CD14-positive monocyte (primary cell): ENCODE measurements at regions not wholly inside any gene's neighbourhood (a gene's known extent, or its start where the extent isn't known, plus 50 kb on each side); places are given as distances from the start of the nearest gene placed in this dataset.

Experiments
- DNase-seq, 3 donors: peaks; one replicate each; pipeline ENCODE4 v3.0.0-alpha.2; 2011 to 2022
- H2AFZ ChIP-seq: 2 replicates; pipeline ENCODE4 v1.6.0; 2012; ENCODE audit warnings: mild to moderate bottlenecking, low read depth, low read length, inconsistent platforms; ENCODE audit not compliant: insufficient read depth, poor library complexity, severe bottlenecking
- H3K27ac ChIP-seq, 2 donors: 1 replicate in 1 of 2; 2 replicates in 1 of 2; pipeline ENCODE4 v1.5.1; 2012 to 2013; ENCODE audit warnings: low read length in 2 of 2, control low read depth in 1 of 2, inconsistent platforms in 1 of 2, low read depth in 1 of 2, mild to moderate bottlenecking in 1 of 2
- H3K27me3 ChIP-seq, 2 donors: one replicate each; pipeline versions ENCODE4 v1.6.0 to v1.6.1; 2011 to 2013; ENCODE audit warnings: low read length in 2 of 2; ENCODE audit not compliant: control insufficient read depth in 2 of 2, insufficient read depth in 2 of 2
- H3K36me3 ChIP-seq, 2 donors: replicated peaks in 1 of 2; 1 replicate in 1 of 2; 2 replicates in 1 of 2; pipeline versions ENCODE4 v1.5.1 to v1.6.1; 2012 to 2013; ENCODE audit warnings: low read length in 2 of 2, control low read depth in 1 of 2, inconsistent platforms in 1 of 2, mild to moderate bottlenecking in 1 of 2; ENCODE audit not compliant: insufficient read depth in 2 of 2, control insufficient read depth in 1 of 2
- H3K4me1 ChIP-seq, 2 donors: 1 replicate in 1 of 2; 2 replicates in 1 of 2; pipeline versions ENCODE4 v1.5.1 to v1.6.1; 2012 to 2013; ENCODE audit warnings: low read length in 2 of 2, control low read depth in 1 of 2, inconsistent platforms in 1 of 2, mild to moderate bottlenecking in 1 of 2, moderate library complexity in 1 of 2; ENCODE audit not compliant: insufficient read depth in 2 of 2, control insufficient read depth in 1 of 2
- H3K4me2 ChIP-seq: replicated peaks from 2 replicates; pipeline ENCODE3; 2012; ENCODE audit warnings: low read length, moderate library complexity, mild to moderate bottlenecking; ENCODE audit not compliant: poor library complexity, severe bottlenecking; ENCODE audit errors: extremely low read depth
- H3K4me3 ChIP-seq, 3 experiments: fragments of 200-600 bp in 1 of 3; sonication (generic) in 1 of 3; replicated peaks in 1 of 3; 1 replicate in 2 of 3; 2 replicates in 1 of 3; pipeline ENCODE4 v1.5.1; 2011 to 2013; ENCODE audit warnings: low read length in 3 of 3, mild to moderate bottlenecking in 3 of 3, control low read depth in 2 of 3, low read depth in 2 of 3, inconsistent platforms in 1 of 3, moderate library complexity in 1 of 3
- H3K79me2 ChIP-seq: 2 replicates; pipeline ENCODE4 v1.6.0; 2012; ENCODE audit warnings: mild to moderate bottlenecking, control low read depth, inconsistent platforms, low read length, moderate library complexity; ENCODE audit not compliant: insufficient read depth
- H3K9ac ChIP-seq: 2 replicates; pipeline ENCODE4 v1.6.0; 2017; ENCODE audit warnings: low read length, mild to moderate bottlenecking; ENCODE audit not compliant: insufficient read depth, poor library complexity, severe bottlenecking
- H3K9me3 ChIP-seq, 2 donors: replicated peaks in 1 of 2; 1 replicate in 1 of 2; 2 replicates in 1 of 2; pipeline versions ENCODE4 v1.5.1 to v1.6.1; 2012 to 2013; ENCODE audit warnings: low read length in 2 of 2, control low read depth in 1 of 2; ENCODE audit not compliant: control insufficient read depth in 1 of 2, insufficient read depth in 1 of 2
- H4K20me1 ChIP-seq: 2 replicates; pipeline ENCODE4 v1.6.0; 2012; ENCODE audit warnings: mild to moderate bottlenecking, low read length, control low read depth, moderate library complexity; ENCODE audit not compliant: insufficient read depth
- H3K27ac Mint-ChIP-seq, 7 donors: one replicate each; pipeline ENCODE4 v1.8.0; 2020; ENCODE audit warnings: mild to moderate bottlenecking in 7 of 7, mixed read lengths in 7 of 7, moderate library complexity in 6 of 7, inconsistent platforms in 2 of 7
- H3K27me3 Mint-ChIP-seq, 3 donors: one replicate each; pipeline ENCODE4 v1.8.0; 2021 to 2022; ENCODE audit warnings: low read depth in 3 of 3, mild to moderate bottlenecking in 3 of 3, mixed read lengths in 3 of 3, moderate library complexity in 3 of 3, inconsistent platforms in 1 of 3
- H3K36me3 Mint-ChIP-seq, 2 donors: one replicate each; pipeline ENCODE4 v1.8.0; 2020; ENCODE audit warnings: mixed read lengths in 2 of 2, inconsistent platforms in 1 of 2, mild to moderate bottlenecking in 1 of 2
- H3K4me1 Mint-ChIP-seq: one replicate; pipeline ENCODE4 v1.8.0; 2020; ENCODE audit warnings: mild to moderate bottlenecking, mixed read lengths
- H3K4me3 Mint-ChIP-seq, 2 donors: one replicate each; pipeline ENCODE4 v1.8.0; 2020; ENCODE audit warnings: mild to moderate bottlenecking in 2 of 2, mixed read lengths in 2 of 2, moderate library complexity in 1 of 2
- H3K9me3 Mint-ChIP-seq, 7 donors: one replicate each; pipeline ENCODE4 v1.8.0; 2020 to 2022; ENCODE audit warnings: mixed read lengths in 7 of 7, mild to moderate bottlenecking in 6 of 7, moderate library complexity in 6 of 7, inconsistent platforms in 2 of 7
- CTCF ChIP-seq: fragments of 200-600 bp; IDR thresholded peaks from one replicate; pipeline ENCODE4 v1.8.0; 2022; ENCODE audit warnings: antibody characterized with exemption, mild to moderate bottlenecking
- WGBS: methylation state at CpG from one replicate; pipeline ENCODE4 v1.1.5; 2013; ENCODE audit warnings: missing lambda C conversion rate; ENCODE audit not compliant: insufficient coverage; 5-methylcytosine and 5-hydroxymethylcytosine counted together
- intact Hi-C, 2 donors: fragments of 100-400 bp; cut with micrococcal nuclease; formaldehyde crosslinking; loops; one replicate each; pipeline versions ENCODE4 v1.15.0 to v1.15.1; 2023

DNA sequence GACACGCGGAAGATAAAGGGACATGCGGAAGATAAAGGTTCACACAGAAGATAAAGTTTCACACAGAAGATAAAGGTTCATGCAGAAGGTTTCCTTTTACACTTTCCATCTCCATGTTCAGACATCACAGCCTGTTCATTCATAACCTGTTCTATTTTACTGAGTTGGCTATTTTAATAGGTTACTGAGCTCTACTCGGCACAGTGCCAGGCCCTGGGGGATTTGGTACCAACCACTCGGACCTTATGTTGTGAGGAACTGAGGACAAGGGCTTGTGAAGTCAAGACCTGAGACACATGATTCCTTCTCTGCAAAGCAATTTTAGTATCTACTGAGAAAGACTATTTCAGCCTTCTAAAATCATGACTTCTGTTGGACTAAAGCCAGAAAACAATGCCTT, 75.0 kb upstream of the ALKAL2 start:
- H3K36me3 Mint-ChIP-seq = no peaks in the 10 kb centered on the region
- no peak for TF ChIP-seq CTCF
- H3K9me3 Mint-ChIP-seq = peaks cover 5 to 14% (median 8%) of the 10 kb centered on the region in 7 donors
- peaks cover 0 to 2% (median 1%) of the 10 kb centered on the region in 3 donors for H3K27me3 Mint-ChIP-seq
- Histone ChIP-seq H3K4me1 (no peaks in the 10 kb centered on the region), H3K79me2 (no peaks in the 10 kb centered on the region), H3K36me3 (no peaks in the 10 kb centered on the region), H4K20me1 (no peaks in the 10 kb centered on the region), H3K27ac (no peak overlapping the region), H3K9me3 (peaks cover 10 to 21% of the 10 kb centered on the region in 2 donors), H3K27me3 (no peaks in the 10 kb centered on the region), H3K4me2 (no peak overlapping the region), H2AFZ (no peak overlapping the region), H3K9ac (no peak overlapping the region), H3K4me3 (no peak overlapping the region)
- no peak overlapping the region for H3K4me3 Mint-ChIP-seq
- WGBS = no CpG with 5 or more reads among the region's 5 CpGs
- intact Hi-C loops = no loop called here
- H3K27ac Mint-ChIP-seq = no peak overlapping the region
- DNase-seq = no peak
- H3K4me1 Mint-ChIP-seq = no peaks in the 10 kb centered on the region

DNA sequence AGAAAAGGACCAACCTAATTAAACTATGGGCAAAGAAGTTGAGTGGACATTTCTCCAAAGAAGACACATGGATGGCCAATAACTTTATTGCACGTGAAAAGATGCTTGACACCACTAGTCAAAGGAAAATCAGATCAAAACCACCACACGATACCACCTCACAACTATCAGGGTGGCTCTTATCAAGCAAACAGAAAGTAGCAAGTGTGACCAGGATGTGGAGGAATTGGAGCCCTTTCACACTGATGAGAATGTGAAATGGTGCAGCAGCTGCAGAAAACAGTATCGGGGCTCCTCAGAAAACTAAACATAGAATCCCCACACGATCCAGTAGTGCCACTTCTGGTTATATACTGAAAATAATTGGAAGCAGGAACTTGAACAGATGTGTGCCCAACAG, 72.2 kb upstream of the ALKAL2 start:
- no peaks in the 10 kb centered on the region for H3K4me1 Mint-ChIP-seq
- H3K27ac ChIP-seq = no peak overlapping the region

More for the DNA sequence above, 72.2 kb upstream of the ALKAL2 start:
- Histone ChIP-seq H3K4me2 (no peak overlapping the region), H4K20me1 (no peaks in the 10 kb centered on the region), H3K9ac (no peak overlapping the region), H3K4me1 (no peaks in the 10 kb centered on the region), H2AFZ (no peak overlapping the region), H3K9me3 (peaks cover 10 to 16% of the 10 kb centered on the region in 2 donors), H3K4me3 (no peak overlapping the region), H3K79me2 (no peaks in the 10 kb centered on the region), H3K36me3 (no peaks in the 10 kb centered on the region), H3K27me3 (no peaks in the 10 kb centered on the region)
- no peak for DNase-seq
- intact Hi-C loops = no loop called here
- Mint-ChIP-seq H3K27me3 (peaks cover 0 to 2% (median 0%) of the 10 kb centered on the region in 3 donors), H3K4me3 (no peak overlapping the region), H3K36me3 (no peaks in the 10 kb centered on the region), H3K27ac (no peak overlapping the region), H3K9me3 (peaks cover 1 to 11% (median 5%) of the 10 kb centered on the region in 7 donors)
- WGBS = no CpG with 5 or more reads among the region's 4 CpGs
- no peak for TF ChIP-seq CTCF
